BE2C (cell line): ENCODE measurements at regions not wholly inside any gene's neighbourhood (a gene's known extent, or its start where the extent isn't known, plus 50 kb on each side); places are given as distances from the start of the nearest gene placed in this dataset.

Source experiments
- DNase-seq: peaks from one replicate; pipeline ENCODE4 v3.0.0-alpha.2; 2020
- H3K27me3 ChIP-seq: fragments of 250-450 bp; sonication (Bioruptor Pico); 2 replicates; pipeline ENCODE4 v1.5.1; 2020; ENCODE audit warnings: mild to moderate bottlenecking
- H3K36me3 ChIP-seq: fragments of 250-450 bp; sonication (Bioruptor Pico); 2 replicates; pipeline ENCODE4 v1.5.1; 2020; ENCODE audit warnings: mild to moderate bottlenecking
- H3K4me1 ChIP-seq: fragments of 250-450 bp; sonication (Bioruptor Pico); 2 replicates; pipeline ENCODE4 v1.5.1; 2020
- H3K4me3 ChIP-seq: 2 replicates; pipeline ENCODE4 v1.5.1; 2011; ENCODE audit warnings: low read depth, low read length
- H3K9me3 ChIP-seq: fragments of 250-450 bp; sonication (Bioruptor Pico); 2 replicates; pipeline ENCODE4 v1.5.1; 2020
- CTCF ChIP-seq: IDR thresholded peaks from 2 replicates; pipeline ENCODE4 v1.5.1; 2012; ENCODE audit warnings: mild to moderate bottlenecking, low read depth, low read length

GRCh38 chr18:38940475-38940862 lies 1374.9 kb upstream of the CELF4 start:
- no peaks in the 10 kb centered on the region for H3K36me3 ChIP-seq
- no peaks in the 10 kb centered on the region for H3K27me3 ChIP-seq
- DNase-seq, result no peak
- H3K4me3 ChIP-seq, result no peak overlapping the region
- H3K4me1 ChIP-seq, result no peaks in the 10 kb centered on the region
- H3K9me3 ChIP-seq, result no peaks in the 10 kb centered on the region
- TF ChIP-seq CTCF, result no peak

GRCh38 chr18:38933910-38934510 lies 1368.4 kb upstream of the CELF4 start:
- Histone ChIP-seq H3K9me3 (no peaks in the 10 kb centered on the region), H3K27me3 (no peaks in the 10 kb centered on the region), H3K36me3 (no peaks in the 10 kb centered on the region), H3K4me1 (no peaks in the 10 kb centered on the region), H3K4me3 (no peak overlapping the region)
- TF ChIP-seq CTCF, result no peak
- DNase-seq, result no peak

- Histone ChIP-seq H3K36me3 (no peaks in the 10 kb centered on the region), H3K27me3 (no peaks in the 10 kb centered on the region), H3K4me3 (no peak overlapping the region), H3K9me3 (no peaks in the 10 kb centered on the region), H3K4me1 (no peaks in the 10 kb centered on the region)
- DNase-seq, result no peak
- no peak for TF ChIP-seq CTCF
Measured at GRCh38 chr18:38933322-38933721, 1367.7 kb upstream of the CELF4 start.

GRCh38 chr18:38932752-38933151 lies 1367.2 kb upstream of the CELF4 start:
- Histone ChIP-seq H3K27me3 (no peaks in the 10 kb centered on the region), H3K4me1 (no peaks in the 10 kb centered on the region), H3K9me3 (no peaks in the 10 kb centered on the region), H3K4me3 (no peak overlapping the region), H3K36me3 (no peaks in the 10 kb centered on the region)
- DNase-seq, result no peak
- TF ChIP-seq CTCF, result no peak

- Histone ChIP-seq H3K36me3 (no peaks in the 10 kb centered on the region), H3K9me3 (no peaks in the 10 kb centered on the region), H3K4me3 (no peak overlapping the region), H3K27me3 (no peaks in the 10 kb centered on the region), H3K4me1 (no peaks in the 10 kb centered on the region)
- TF ChIP-seq CTCF, result no peak
- no peak for DNase-seq
Measured at GRCh38 chr18:38931754-38932050, 1366.1 kb upstream of the CELF4 start.

GRCh38 chr18:38930881-38931753 lies 1365.5 kb upstream of the CELF4 start:
- H3K27me3 ChIP-seq, result no peaks in the 10 kb centered on the region
- no peak overlapping the region for H3K4me3 ChIP-seq
- no peaks in the 10 kb centered on the region for H3K4me1 ChIP-seq
- no peaks in the 10 kb centered on the region for H3K36me3 ChIP-seq
- H3K9me3 ChIP-seq, result no peaks in the 10 kb centered on the region
- TF ChIP-seq CTCF, result no peak
- DNase-seq, result no peak
